ENCODE measurements at regions not wholly inside any gene's neighbourhood (a gene's known extent, or its start where the extent isn't known, plus 50 kb on each side); places are given as distances from the start of the nearest gene placed in this dataset.

DNA sequence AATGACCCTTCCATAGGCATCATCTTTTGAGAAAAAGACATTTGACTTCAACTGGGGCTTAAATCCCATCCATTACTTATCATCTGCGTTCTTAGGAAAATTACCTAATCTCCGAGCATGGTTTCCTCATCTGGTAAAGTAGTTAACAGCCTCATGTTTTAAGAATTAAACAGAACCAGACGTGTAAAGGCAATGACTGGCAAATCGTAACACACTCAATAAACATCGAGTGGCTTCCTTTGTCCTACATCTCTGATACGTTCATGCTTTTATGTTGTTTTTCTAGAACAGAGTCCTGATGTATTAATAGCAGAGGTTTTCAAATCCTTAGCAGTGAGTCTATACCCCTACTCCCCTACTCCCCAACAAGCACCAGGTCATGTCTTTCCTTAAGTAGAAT lies 189.7 kb upstream of the RGS6 start:
- TF ChIP-seq, protein P1, sequence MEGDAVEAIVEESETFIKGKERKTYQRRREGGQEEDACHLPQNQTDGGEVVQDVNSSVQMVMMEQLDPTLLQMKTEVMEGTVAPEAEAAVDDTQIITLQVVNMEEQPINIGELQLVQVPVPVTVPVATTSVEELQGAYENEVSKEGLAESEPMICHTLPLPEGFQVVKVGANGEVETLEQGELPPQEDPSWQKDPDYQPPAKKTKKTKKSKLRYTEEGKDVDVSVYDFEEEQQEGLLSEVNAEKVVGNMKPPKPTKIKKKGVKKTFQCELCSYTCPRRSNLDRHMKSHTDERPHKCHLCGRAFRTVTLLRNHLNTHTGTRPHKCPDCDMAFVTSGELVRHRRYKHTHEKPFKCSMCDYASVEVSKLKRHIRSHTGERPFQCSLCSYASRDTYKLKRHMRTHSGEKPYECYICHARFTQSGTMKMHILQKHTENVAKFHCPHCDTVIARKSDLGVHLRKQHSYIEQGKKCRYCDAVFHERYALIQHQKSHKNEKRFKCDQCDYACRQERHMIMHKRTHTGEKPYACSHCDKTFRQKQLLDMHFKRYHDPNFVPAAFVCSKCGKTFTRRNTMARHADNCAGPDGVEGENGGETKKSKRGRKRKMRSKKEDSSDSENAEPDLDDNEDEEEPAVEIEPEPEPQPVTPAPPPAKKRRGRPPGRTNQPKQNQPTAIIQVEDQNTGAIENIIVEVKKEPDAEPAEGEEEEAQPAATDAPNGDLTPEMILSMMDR (conservative IDR thresholded peaks at IDR 0.05), result no peak
- TF ChIP-seq EZH2 (IDR thresholded peaks at IDR 0.05; ENCODE audit: low read depth), result no peak

All from PC-9 (cell line).